Mesendoderm (in vitro differentiated cells): ENCODE measurements at regions not wholly inside any gene's neighbourhood (a gene's known extent, or its start where the extent isn't known, plus 50 kb on each side); places are given as distances from the start of the nearest gene placed in this dataset.
"Not testable (repeated sequence)": the region's sequence is repeated elsewhere in the genome, so short reads cannot be mapped to it uniquely, and the experiment has no call there.

Experiments
- DNase-seq: peaks from one replicate; pipeline ENCODE4 v3.0.0; 2013
- H2AK5ac ChIP-seq: 2 replicates; pipeline ENCODE4 v1.6.1; 2013; ENCODE audit warnings: low read length, inconsistent platforms
- H2BK120ac ChIP-seq: 2 replicates; pipeline ENCODE4 v1.6.1; 2013; ENCODE audit warnings: low read depth, mild to moderate bottlenecking, low read length, moderate library complexity, mixed read lengths
- H2BK15ac ChIP-seq: replicated peaks from 2 replicates; pipeline ENCODE4 v1.6.1; 2013; ENCODE audit warnings: low read depth, mild to moderate bottlenecking, moderate library complexity
- H2BK5ac ChIP-seq: 2 replicates; pipeline ENCODE4 v1.6.1; 2013; ENCODE audit warnings: low read length, inconsistent platforms
- H3K18ac ChIP-seq: 2 replicates; pipeline ENCODE4 v1.6.1; 2013; ENCODE audit warnings: mild to moderate bottlenecking, low read length, mixed read lengths
- H3K23ac ChIP-seq: one replicate; pipeline ENCODE4 v1.6.1; 2013; ENCODE audit warnings: low read length
- H3K27ac ChIP-seq: 2 replicates; pipeline ENCODE4 v1.5.1; 2013; ENCODE audit warnings: low read depth, mild to moderate bottlenecking, inconsistent platforms, low read length, moderate library complexity
- H3K27me3 ChIP-seq: 2 replicates; pipeline ENCODE4 v1.6.1; 2013; ENCODE audit warnings: low read length, control low read depth, mild to moderate bottlenecking, inconsistent platforms; ENCODE audit not compliant: insufficient read depth, poor library complexity
- H3K36me3 ChIP-seq: 2 replicates; pipeline ENCODE4 v1.6.1; 2013; ENCODE audit warnings: low read length, inconsistent platforms; ENCODE audit not compliant: control insufficient read depth, insufficient read depth
- H3K4ac ChIP-seq: one replicate; pipeline ENCODE4 v1.6.1; 2013; ENCODE audit warnings: low read depth, mild to moderate bottlenecking, low read length, moderate library complexity
- H3K4me1 ChIP-seq: 2 replicates; pipeline ENCODE4 v1.6.1; 2013; ENCODE audit warnings: low read depth, low read length, inconsistent platforms; ENCODE audit not compliant: control insufficient read depth
- H3K4me2 ChIP-seq: 2 replicates; pipeline ENCODE4 v1.6.1; 2013; ENCODE audit warnings: low read length
- H3K4me3 ChIP-seq: 2 replicates; pipeline ENCODE4 v1.5.1; 2013; ENCODE audit warnings: mild to moderate bottlenecking, low read length
- H3K56ac ChIP-seq: one replicate; pipeline ENCODE4 v1.6.1; 2013; ENCODE audit warnings: low read length
- H3K79me1 ChIP-seq: 2 replicates; pipeline ENCODE4 v1.6.1; 2013; ENCODE audit warnings: low read length, inconsistent platforms
- H3K79me2 ChIP-seq: 2 replicates; pipeline ENCODE4 v1.6.1; 2013; ENCODE audit warnings: mild to moderate bottlenecking, low read length; ENCODE audit not compliant: control insufficient read depth, insufficient read depth
- H3K9ac ChIP-seq: 2 replicates; pipeline ENCODE4 v1.6.1; 2013; ENCODE audit warnings: low read length, inconsistent platforms
- H4K5ac ChIP-seq: one replicate; pipeline ENCODE4 v1.6.1; 2013; ENCODE audit warnings: low read length
- H4K8ac ChIP-seq: one replicate; pipeline ENCODE4 v1.6.1; 2013; ENCODE audit warnings: low read depth, mild to moderate bottlenecking, control low read depth, low read length, moderate library complexity
- WGBS: extraction: QIAGEN DNeasy Blood & Tissue Kit; methylation state at CpG from one replicate; pipeline ENCODE4 v1.1.7; 2013; ENCODE audit warnings: low lambda C conversion rate, missing lambda C conversion rate; ENCODE audit not compliant: insufficient coverage; ENCODE audit errors: extremely low coverage; 5-methylcytosine and 5-hydroxymethylcytosine counted together

- WGBS: no CpG with 5 or more reads among the region's 1 CpG
- Histone ChIP-seq H2BK15ac (no peak overlapping the region), H3K79me1 (no peaks in the 10 kb centered on the region), H2AK5ac (no peak overlapping the region), H3K4me2 (no peak overlapping the region), H3K56ac (no peak overlapping the region), H3K4me3 (no peak overlapping the region), H3K79me2 (no peaks in the 10 kb centered on the region), H3K4ac (no peak overlapping the region), H4K5ac (no peak overlapping the region), H3K4me1 (peaks cover 3% of the 10 kb centered on the region), H3K27ac (no peak overlapping the region), H3K23ac (no peak overlapping the region), H2BK5ac (no peak overlapping the region), H3K9ac (no peak overlapping the region), H3K18ac (no peak overlapping the region), H3K36me3 (no peaks in the 10 kb centered on the region), H4K8ac (no peak overlapping the region), H2BK120ac (no peak overlapping the region), H3K27me3 (no peaks in the 10 kb centered on the region)
- no peak for DNase-seq
Measured at GRCh38 chr6:10081957-10082356, 332.9 kb downstream of the TFAP2A start.

GRCh38 chr6:10081075-10081474, 333.8 kb downstream of the TFAP2A start:
- no CpG with 5 or more reads among the region's 6 CpGs for WGBS
- no peak for DNase-seq

GRCh38 chr6:10080561-10080960, 334.3 kb downstream of the TFAP2A start:
- Histone ChIP-seq H3K9ac (no peak overlapping the region), H3K79me2 (no peaks in the 10 kb centered on the region), H2BK120ac (no peak overlapping the region), H3K18ac (no peak overlapping the region), H2BK15ac (no peak overlapping the region), H3K36me3 (no peaks in the 10 kb centered on the region), H3K27me3 (no peaks in the 10 kb centered on the region), H3K4me3 (no peak overlapping the region), H2BK5ac (no peak overlapping the region), H4K8ac (no peak overlapping the region), H4K5ac (no peak overlapping the region), H3K4ac (no peak overlapping the region), H3K4me2 (no peak overlapping the region), H3K79me1 (no peaks in the 10 kb centered on the region), H3K27ac (no peak overlapping the region), H2AK5ac (no peak overlapping the region), H3K4me1 (peaks cover 3% of the 10 kb centered on the region), H3K23ac (no peak overlapping the region), H3K56ac (no peak overlapping the region)
- no peak for DNase-seq
- WGBS: no CpG with 5 or more reads among the region's 4 CpGs

More at GRCh38 chr6:10081075-10081474, 333.8 kb downstream of the TFAP2A start:
- Histone ChIP-seq H3K4me3 (no peak overlapping the region), H3K23ac (no peak overlapping the region), H2BK5ac (no peak overlapping the region), H4K8ac (no peak overlapping the region), H3K18ac (no peak overlapping the region), H2BK15ac (no peak overlapping the region), H3K56ac (no peak overlapping the region), H3K27ac (no peak overlapping the region), H3K9ac (no peak overlapping the region), H3K36me3 (no peaks in the 10 kb centered on the region), H2BK120ac (no peak overlapping the region), H2AK5ac (no peak overlapping the region), H3K4ac (no peak overlapping the region), H3K79me1 (no peaks in the 10 kb centered on the region), H3K27me3 (no peaks in the 10 kb centered on the region), H3K4me2 (no peak overlapping the region), H4K5ac (no peak overlapping the region), H3K4me1 (peaks cover 3% of the 10 kb centered on the region), H3K79me2 (no peaks in the 10 kb centered on the region)

- Histone ChIP-seq H3K4me2 (no peak overlapping the region), H3K27me3 (no peaks in the 10 kb centered on the region), H3K36me3 (no peaks in the 10 kb centered on the region), H2BK5ac (no peak overlapping the region), H2BK120ac (no peak overlapping the region), H3K4me1 (no peaks in the 10 kb centered on the region), H4K8ac (no peak overlapping the region), H3K79me1 (no peaks in the 10 kb centered on the region), H3K9ac (no peak overlapping the region), H3K27ac (no peak overlapping the region), H3K4me3 (no peak overlapping the region), H4K5ac (no peak overlapping the region), H3K56ac (no peak overlapping the region), H3K18ac (no peak overlapping the region), H3K4ac (no peak overlapping the region), H2AK5ac (no peak overlapping the region), H3K23ac (no peak overlapping the region), H3K79me2 (no peaks in the 10 kb centered on the region), H2BK15ac (no peak overlapping the region)
- WGBS: no CpG with 5 or more reads among the region's 6 CpGs
- DNase-seq: no peak
Measured at GRCh38 chr6:10078581-10078980, 336.3 kb downstream of the TFAP2A start.

GRCh38 chr6:10074726-10075125, 340.1 kb downstream of the TFAP2A start:
- H3K27me3 ChIP-seq, H3K4me3 ChIP-seq, H3K27ac ChIP-seq, H3K4me1 ChIP-seq, H3K36me3 ChIP-seq, H2BK5ac ChIP-seq, H3K79me2 ChIP-seq, H3K56ac ChIP-seq, H2BK15ac ChIP-seq, H3K4me2 ChIP-seq, H3K23ac ChIP-seq, H3K18ac ChIP-seq, H2BK120ac ChIP-seq, DNase-seq, H2AK5ac ChIP-seq, H3K79me1 ChIP-seq, H3K4ac ChIP-seq, H3K9ac ChIP-seq, H4K8ac ChIP-seq, H4K5ac ChIP-seq: not testable (repeated sequence)
- no CpG with 5 or more reads among the region's 45 CpGs for WGBS

- no peaks in the 10 kb centered on the region for H3K79me1 ChIP-seq
- H3K4me1 ChIP-seq: no peaks in the 10 kb centered on the region
- H2BK120ac ChIP-seq: no peak overlapping the region
- no CpG with 5 or more reads among the region's 9 CpGs for WGBS
- H3K56ac ChIP-seq: no peak overlapping the region
- H3K4me3 ChIP-seq: no peak overlapping the region
- H3K27ac ChIP-seq: no peak overlapping the region
- no peaks in the 10 kb centered on the region for H3K79me2 ChIP-seq
- no peak overlapping the region for H2BK15ac ChIP-seq
- no peaks in the 10 kb centered on the region for H3K36me3 ChIP-seq
- H3K9ac ChIP-seq: no peak overlapping the region
- H3K4me2 ChIP-seq: no peak overlapping the region
- H4K8ac ChIP-seq: no peak overlapping the region
- no peak overlapping the region for H2AK5ac ChIP-seq
- no peak overlapping the region for H3K18ac ChIP-seq
- no peak for DNase-seq
- H3K23ac ChIP-seq: no peak overlapping the region
- H3K4ac ChIP-seq: no peak overlapping the region
- H2BK5ac ChIP-seq: no peak overlapping the region
- no peaks in the 10 kb centered on the region for H3K27me3 ChIP-seq
- H4K5ac ChIP-seq: no peak overlapping the region
Measured at GRCh38 chr6:10073341-10073740, 341.5 kb downstream of the TFAP2A start.
